PC-9 (cell line): ENCODE measurements at regions not wholly inside any gene's neighbourhood (a gene's known extent, or its start where the extent isn't known, plus 50 kb on each side); places are given as distances from the start of the nearest gene placed in this dataset.

ENCODE experiments used
- BruUV-seq: library from RNA; stranded (reverse); fragments of 400-500 nt; replicated peaks from 2 replicates; lab custom pipeline; 2021; lab: Mats Ljungman, UMichigan
- CTCF ChIA-PET: fragments of 300-600 bp; sonication (Branson Sonifier 250); formaldehyde crosslinking; loops from one replicate; lab custom pipeline; 2022; ENCODE audit warnings: antibody characterized with exemption; lab: Charles Lee
- POLR2A ChIA-PET: fragments of 300-600 bp; sonication (Branson Sonifier 250); formaldehyde crosslinking; loops from one replicate; lab custom pipeline; 2022; ENCODE audit warnings: antibody characterized with exemption; ENCODE audit not compliant: unreplicated experiment; lab: Charles Lee
- DNase-seq, 2 experiments: peaks; one replicate each; pipeline versions ENCODE4 v3.0.0 to v3.0.0-alpha.2; 2015 to 2022; ENCODE audit warnings: mixed read lengths in 1 of 2
- H2AFZ ChIP-seq: fragments of 200-600 bp; sonication (generic); 2 replicates; pipeline ENCODE4 v1.8.1; 2017; ENCODE audit warnings: antibody characterized with exemption
- H3F3A ChIP-seq: fragments of 200-600 bp; sonication (generic); 2 replicates; pipeline ENCODE4 v1.8.1; 2017; ENCODE audit warnings: antibody characterized with exemption, mild to moderate bottlenecking, low read depth; ENCODE audit not compliant: insufficient read depth
- H3K27ac ChIP-seq: fragments of 200-600 bp; sonication (generic); 2 replicates; pipeline ENCODE4 v1.6.1; 2016; ENCODE audit warnings: mixed run types
- H3K27me3 ChIP-seq: fragments of 200-600 bp; sonication (generic); 2 replicates; pipeline ENCODE4 v1.6.1; 2016; ENCODE audit warnings: low read depth, mixed run types; ENCODE audit not compliant: insufficient read depth
- H3K36me3 ChIP-seq: fragments of 200-600 bp; sonication (generic); 2 replicates; pipeline ENCODE4 v1.6.1; 2016; ENCODE audit warnings: low read depth, mixed run types
- H3K4me1 ChIP-seq: fragments of 200-600 bp; sonication (generic); replicated peaks from 2 replicates; pipeline ENCODE4 v1.6.1; 2016; ENCODE audit warnings: mixed run types; ENCODE audit not compliant: insufficient read depth
- H3K4me2 ChIP-seq: fragments of 200-600 bp; sonication (generic); 2 replicates; pipeline ENCODE4 v1.6.1; 2017; ENCODE audit warnings: mixed run types
- H3K4me3 ChIP-seq: fragments of 200-600 bp; sonication (generic); 2 replicates; pipeline ENCODE4 v1.6.1; 2016; ENCODE audit warnings: mixed run types
- H3K79me2 ChIP-seq: fragments of 200-600 bp; sonication (generic); 2 replicates; pipeline ENCODE4 v1.6.1; 2017; ENCODE audit warnings: low read depth, mixed run types
- H3K9me2 ChIP-seq: fragments of 200-600 bp; sonication (generic); 2 replicates; pipeline ENCODE4 v1.8.1; 2017; ENCODE audit warnings: mild to moderate bottlenecking; ENCODE audit not compliant: insufficient read depth
- H3K9me3 ChIP-seq: fragments of 200-600 bp; sonication (generic); 2 replicates; pipeline ENCODE4 v1.8.1; 2016; ENCODE audit warnings: low read depth; ENCODE audit not compliant: insufficient read depth
- H4K20me1 ChIP-seq: fragments of 200-600 bp; sonication (generic); 2 replicates; pipeline ENCODE4 v1.8.1; 2017; ENCODE audit not compliant: insufficient read depth
- CTCF ChIP-seq: fragments of 200-600 bp; sonication (generic); conservative IDR thresholded peaks from 2 replicates; pipeline ENCODE4 v1.6.1; 2017; ENCODE audit warnings: mixed run types, antibody characterized with exemption, mild to moderate bottlenecking, moderate library complexity
- EZH2 ChIP-seq: fragments of 200-600 bp; sonication (generic); IDR thresholded peaks from 2 replicates; pipeline ENCODE4 v1.8.0; 2017; ENCODE audit warnings: antibody characterized with exemption, low read depth
- intact Hi-C: fragments of 100-400 bp; cut with micrococcal nuclease; formaldehyde crosslinking; loops from one replicate; pipeline ENCODE4 v1.10.0; 2022; ENCODE audit not compliant: unreplicated experiment

GRCh38 chr4:81923140-81923539 lies 450.7 kb downstream of the HNRNPD start:
- H2AFZ ChIP-seq: no peak overlapping the region
- TF ChIP-seq CTCF: no peak
- TF ChIP-seq EZH2: no peak
- H3K27me3 ChIP-seq: no peaks in the 10 kb centered on the region
- ChIA-PET CTCF (no interaction called here), POLR2A (no interaction called here)
- no peaks in the 10 kb centered on the region for H4K20me1 ChIP-seq
- no peak overlapping the region for H3K4me2 ChIP-seq
- H3K36me3 ChIP-seq: no peaks in the 10 kb centered on the region
- DNase-seq: no peak
- intact Hi-C loops: no loop called here
- H3K9me2 ChIP-seq: no peaks in the 10 kb centered on the region
- no peaks in the 10 kb centered on the region for H3K4me1 ChIP-seq
- H3F3A ChIP-seq: no peaks in the 10 kb centered on the region
- H3K4me3 ChIP-seq: no peak overlapping the region
- no peaks in the 10 kb centered on the region for H3K9me3 ChIP-seq
- BruUV-seq: no TSS peak
- no peak overlapping the region for H3K27ac ChIP-seq
- H3K79me2 ChIP-seq: no peaks in the 10 kb centered on the region

- Histone ChIP-seq H4K20me1 (no peaks in the 10 kb centered on the region), H2AFZ (no peak overlapping the region), H3K27ac (no peak overlapping the region), H3K27me3 (no peaks in the 10 kb centered on the region), H3F3A (no peaks in the 10 kb centered on the region), H3K4me3 (no peak overlapping the region), H3K79me2 (no peaks in the 10 kb centered on the region), H3K9me3 (no peaks in the 10 kb centered on the region), H3K36me3 (no peaks in the 10 kb centered on the region), H3K4me1 (no peaks in the 10 kb centered on the region), H3K9me2 (no peaks in the 10 kb centered on the region), H3K4me2 (no peak overlapping the region)
- no peak for DNase-seq
- ChIA-PET POLR2A (no interaction called here), CTCF (no interaction called here)
- TF ChIP-seq CTCF: no peak
- TF ChIP-seq EZH2: no peak
- intact Hi-C loops: no loop called here
- no TSS peak for BruUV-seq
These were observed 450.6 kb upstream of the RASGEF1B start for GRCh38 chr4:81922313-81922712.

- no peaks in the 10 kb centered on the region for H3K36me3 ChIP-seq
- no peaks in the 10 kb centered on the region for H3K79me2 ChIP-seq
- ChIA-PET POLR2A (no interaction called here), CTCF (no interaction called here)
- no peak for DNase-seq
- no peak overlapping the region for H3K4me2 ChIP-seq
- H2AFZ ChIP-seq: no peak overlapping the region
- H3K27ac ChIP-seq: no peak overlapping the region
- BruUV-seq: no TSS peak
- no peaks in the 10 kb centered on the region for H3K9me2 ChIP-seq
- TF ChIP-seq CTCF: no peak
- no peak for TF ChIP-seq EZH2
- H3K9me3 ChIP-seq: no peaks in the 10 kb centered on the region
- no peaks in the 10 kb centered on the region for H3K27me3 ChIP-seq
- intact Hi-C loops: no loop called here
- H3K4me3 ChIP-seq: no peak overlapping the region
- H4K20me1 ChIP-seq: no peaks in the 10 kb centered on the region
- no peaks in the 10 kb centered on the region for H3F3A ChIP-seq
- no peaks in the 10 kb centered on the region for H3K4me1 ChIP-seq
These were observed 450.0 kb upstream of the RASGEF1B start for GRCh38 chr4:81921751-81922159.
